Activated naive CD4-positive, alpha-beta T cell treated with anti-CD3 and anti-CD28 coated beads, Interleukin-2, amount 50 U/mL, for 72 hours (primary cell): ENCODE measurements at regions not wholly inside any gene's neighbourhood (a gene's known extent, or its start where the extent isn't known, plus 50 kb on each side); places are given as distances from the start of the nearest gene placed in this dataset.
A peak's percentile ranks its signal among the peaks of the same experiment; 100 is the strongest.
"Not testable (repeated sequence)": the region's sequence is repeated elsewhere in the genome, so short reads cannot be mapped to it uniquely, and the experiment has no call there.

ENCODE experiments used
- ATAC-seq, 2 donors: fragments of 150-1000 bp; cut with Tn5 transposase; 2 replicates each; pipeline ENCODE4 v1.10.0; 2021; ENCODE audit warnings: mild to moderate bottlenecking in 2 of 2, moderate library complexity in 2 of 2
- DNase-seq, 2 donors: peaks; one replicate each; pipeline ENCODE4 v3.0.0; 2021 to 2022; ENCODE audit warnings: low spot score in 2 of 2
- H3K27ac Mint-ChIP-seq, 2 donors: one replicate each; pipeline ENCODE4 v1.8.0; 2022; ENCODE audit warnings: mild to moderate bottlenecking in 2 of 2, mixed read lengths in 2 of 2
- H3K36me3 Mint-ChIP-seq, 2 donors: one replicate each; pipeline ENCODE4 v1.8.0; 2022; ENCODE audit warnings: mixed read lengths in 2 of 2
- H3K9me3 Mint-ChIP-seq, 2 donors: one replicate each; pipeline ENCODE4 v1.8.0; 2022; ENCODE audit warnings: mixed read lengths in 2 of 2

GRCh38 chr6:27830600-27831433 is 81.4 kb downstream of the OR2B2 start:
- not testable (repeated sequence) for H3K9me3 Mint-ChIP-seq
- peaks cover 0 to 10% of the 10 kb centered on the region in 2 donors for H3K36me3 Mint-ChIP-seq
- DNase-seq, result peak; percentile 57 to 62
- H3K27ac Mint-ChIP-seq, result peak overlapping the region; percentile 93 to 97
- peak; percentile 83 for ATAC-seq

- peak in 1 of 2 donors; percentile 3 for ATAC-seq
- H3K9me3 Mint-ChIP-seq, result no peaks in the 10 kb centered on the region
- no peak for DNase-seq
Measured at GRCh38 chr6:27830212-27830599, 82.0 kb downstream of the OR2B2 start.

DNA sequence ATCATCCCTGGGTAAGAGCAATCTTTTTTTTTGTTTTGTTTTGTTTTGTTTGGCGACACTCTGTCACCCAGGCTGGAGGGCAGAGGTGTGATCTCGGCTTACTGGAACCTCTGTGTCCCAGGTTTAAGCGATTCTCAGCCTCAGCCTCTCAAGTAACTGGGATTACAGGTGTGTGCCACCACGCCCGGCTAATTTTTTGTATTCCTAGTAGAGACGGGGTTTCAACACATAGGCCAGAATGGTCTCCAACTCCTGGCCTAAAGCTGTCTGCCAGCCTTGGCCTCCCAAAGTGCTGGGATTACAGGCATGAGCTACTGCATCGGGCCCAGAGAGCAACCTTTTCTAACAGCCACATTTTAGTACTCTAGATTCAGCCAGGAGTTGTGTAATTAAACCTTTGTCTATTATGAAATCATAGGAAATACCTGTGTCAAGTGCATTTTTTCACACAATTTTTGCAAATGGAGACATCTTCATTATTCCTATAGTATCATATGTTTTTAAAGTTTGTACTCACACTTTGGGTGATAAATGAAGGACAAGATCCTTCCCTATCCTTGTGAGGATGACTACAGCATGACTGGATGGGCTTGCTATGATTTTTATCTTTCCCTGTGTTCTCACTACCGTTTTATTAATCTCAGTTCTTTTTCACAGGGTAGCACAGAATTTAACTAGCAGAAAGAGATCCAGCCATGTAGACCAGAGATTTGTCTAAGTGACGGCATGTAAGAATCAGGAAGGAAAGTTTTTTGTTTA is 82.6 kb downstream of the OR2B2 start:
- no peak for ATAC-seq
- Mint-ChIP-seq H3K27ac (peak overlapping the region; percentile 93 to 97), H3K36me3 (peaks cover 0 to 21% of the 10 kb centered on the region in 2 donors), H3K9me3 (no peaks in the 10 kb centered on the region)
- DNase-seq, result no peak

More at GRCh38 chr6:27830212-27830599, 82.0 kb downstream of the OR2B2 start:
- H3K27ac Mint-ChIP-seq, result peak overlapping the region; percentile 93 to 97
- peaks cover 0 to 16% of the 10 kb centered on the region in 2 donors for H3K36me3 Mint-ChIP-seq

- not testable (repeated sequence) for DNase-seq, H3K9me3 Mint-ChIP-seq, H3K27ac Mint-ChIP-seq, ATAC-seq
- peaks cover 0 to 28% of the 10 kb centered on the region in 2 donors for H3K36me3 Mint-ChIP-seq
Measured at GRCh38 chr6:27827477-27827876, 84.7 kb downstream of the OR2B2 start.

DNA sequence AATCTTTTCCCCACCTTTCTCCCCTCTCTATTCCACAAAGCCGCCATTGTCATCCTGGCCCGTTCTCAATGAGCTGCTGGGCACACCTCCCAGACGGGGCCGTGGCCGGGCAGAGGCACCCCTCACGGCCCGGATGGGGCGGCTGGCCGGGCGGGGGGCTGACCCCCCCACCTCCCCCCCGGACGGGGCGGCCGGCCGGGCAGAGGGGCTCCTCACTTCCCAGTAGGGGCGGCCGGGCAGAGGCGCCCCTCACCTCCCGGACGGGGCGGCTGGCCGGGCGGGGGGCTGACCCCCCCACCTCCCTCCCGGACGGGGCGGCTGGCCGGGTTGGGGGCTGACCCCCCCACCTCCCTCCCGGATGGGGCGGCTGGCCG is 85.6 kb downstream of the OR2B2 start:
- DNase-seq, ATAC-seq, H3K9me3 Mint-ChIP-seq: not testable (repeated sequence)
- H3K36me3 Mint-ChIP-seq, result peaks cover 0 to 28% of the 10 kb centered on the region in 2 donors
- H3K27ac Mint-ChIP-seq, result peak overlapping the region in 1 of 2 donors; percentile 98

DNA sequence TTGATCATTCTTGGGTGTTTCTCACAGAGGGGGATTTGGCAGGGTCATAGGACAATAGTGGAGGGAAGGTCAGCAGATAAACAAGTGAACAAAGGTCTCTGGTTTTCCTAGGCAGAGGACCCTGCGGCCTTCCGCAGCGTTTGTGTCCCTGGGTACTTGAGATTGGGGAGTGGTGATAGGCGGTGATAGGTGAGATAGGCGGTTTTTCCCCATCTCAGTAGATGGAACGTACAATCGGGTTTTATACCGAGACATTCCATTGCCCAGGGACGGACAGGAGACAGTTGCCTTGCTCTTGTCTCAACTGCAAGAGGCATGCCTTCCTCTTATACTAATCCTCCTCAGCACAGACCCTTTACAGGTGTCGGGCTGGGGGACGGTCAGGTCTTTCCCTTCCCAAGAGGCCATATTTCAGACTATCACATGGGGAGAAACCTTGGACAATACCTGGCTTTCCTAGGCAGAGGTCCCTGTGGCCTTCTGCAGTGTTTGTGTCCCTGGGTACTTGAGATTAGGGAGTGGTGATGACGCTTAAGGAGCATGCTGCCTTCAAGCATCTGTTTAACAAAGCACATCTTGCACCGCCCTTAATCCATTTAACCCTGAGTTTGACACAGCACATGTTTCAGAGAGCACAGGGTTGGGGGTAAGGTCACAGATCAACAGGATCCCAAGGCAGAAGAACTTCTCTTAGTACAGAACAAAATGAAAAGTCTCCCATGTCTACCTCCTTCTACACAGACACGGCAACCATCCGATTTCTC is 86.2 kb downstream of the OR2B2 start:
- H3K27ac Mint-ChIP-seq, result peak overlapping the region; percentile 89 to 98
- ATAC-seq, H3K9me3 Mint-ChIP-seq, DNase-seq: not testable (repeated sequence)
- H3K36me3 Mint-ChIP-seq, result peaks cover 0 to 27% of the 10 kb centered on the region in 2 donors

DNA sequence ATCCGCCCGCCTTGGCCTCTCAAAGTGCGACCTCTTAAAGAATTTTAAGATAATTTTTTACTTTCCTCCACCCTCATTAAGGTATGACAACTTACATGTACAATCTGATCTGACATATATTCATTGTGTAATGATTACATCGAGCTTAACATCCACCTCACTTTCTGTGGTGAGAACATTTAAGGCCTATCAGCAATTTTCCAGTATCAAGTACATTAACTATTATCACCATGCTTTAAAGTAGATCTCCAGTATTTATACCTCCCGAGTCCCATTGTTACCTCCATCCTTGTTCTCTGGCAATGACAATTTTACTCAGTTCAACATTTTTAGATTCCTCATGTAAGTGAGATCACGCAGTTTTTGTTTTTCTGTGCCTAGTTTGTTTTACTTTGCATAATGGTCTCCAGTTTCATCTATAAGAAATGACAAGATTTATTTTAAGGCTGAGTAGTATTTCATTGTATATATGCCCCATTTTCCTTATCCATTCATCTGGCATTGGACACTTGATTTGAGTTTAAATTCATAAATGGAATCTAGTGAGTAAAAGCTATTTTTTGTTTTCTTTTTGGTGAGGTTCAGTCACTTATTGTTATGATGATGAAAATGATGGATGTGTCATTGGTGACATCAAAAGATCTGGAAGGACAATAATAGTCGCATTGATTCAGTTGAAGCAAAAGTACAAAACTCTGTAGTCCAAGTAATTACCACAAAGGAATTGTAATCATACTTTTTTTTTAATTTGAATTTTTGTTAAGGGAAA is 87.0 kb downstream of the OR2B2 start:
- no peaks in the 10 kb centered on the region for H3K9me3 Mint-ChIP-seq
- ATAC-seq (peak in 1 of 2 donors; percentile 9), DNase-seq (no peak)
- H3K36me3 Mint-ChIP-seq, result peaks cover 0 to 19% of the 10 kb centered on the region in 2 donors
- peak overlapping the region; percentile 98 to 99 for H3K27ac Mint-ChIP-seq

GRCh38 chr6:27824211-27825024 is 87.8 kb downstream of the OR2B2 start:
- DNase-seq, result peak; percentile 53 to 70
- peak; percentile 78 to 81 for ATAC-seq

GRCh38 chr6:27823714-27824210 is 88.4 kb downstream of the OR2B2 start:
- ATAC-seq, result peak; percentile 80 to 81
- H3K27ac Mint-ChIP-seq, result peak overlapping the region; percentile 98 to 99
- DNase-seq, result peak; percentile 84 to 89

More at GRCh38 chr6:27824211-27825024, 87.8 kb downstream of the OR2B2 start:
- not testable (repeated sequence) for H3K9me3 Mint-ChIP-seq
- Mint-ChIP-seq H3K36me3 (peaks cover 0 to 19% of the 10 kb centered on the region in 2 donors), H3K27ac (peak overlapping the region; percentile 98 to 99)

GRCh38 chr6:27816906-27817305 is 95.3 kb downstream of the OR2B2 start:
- peaks cover 4 to 6% of the 10 kb centered on the region in 2 donors for H3K36me3 Mint-ChIP-seq
- DNase-seq, result no peak
- ATAC-seq, result no peak
- no peaks in the 10 kb centered on the region for H3K9me3 Mint-ChIP-seq
- peak overlapping the region; percentile 26 to 76 for H3K27ac Mint-ChIP-seq

More at GRCh38 chr6:27823714-27824210, 88.4 kb downstream of the OR2B2 start:
- H3K36me3 Mint-ChIP-seq, result peaks cover 0 to 19% of the 10 kb centered on the region in 2 donors
- H3K9me3 Mint-ChIP-seq, result not testable (repeated sequence)

DNA sequence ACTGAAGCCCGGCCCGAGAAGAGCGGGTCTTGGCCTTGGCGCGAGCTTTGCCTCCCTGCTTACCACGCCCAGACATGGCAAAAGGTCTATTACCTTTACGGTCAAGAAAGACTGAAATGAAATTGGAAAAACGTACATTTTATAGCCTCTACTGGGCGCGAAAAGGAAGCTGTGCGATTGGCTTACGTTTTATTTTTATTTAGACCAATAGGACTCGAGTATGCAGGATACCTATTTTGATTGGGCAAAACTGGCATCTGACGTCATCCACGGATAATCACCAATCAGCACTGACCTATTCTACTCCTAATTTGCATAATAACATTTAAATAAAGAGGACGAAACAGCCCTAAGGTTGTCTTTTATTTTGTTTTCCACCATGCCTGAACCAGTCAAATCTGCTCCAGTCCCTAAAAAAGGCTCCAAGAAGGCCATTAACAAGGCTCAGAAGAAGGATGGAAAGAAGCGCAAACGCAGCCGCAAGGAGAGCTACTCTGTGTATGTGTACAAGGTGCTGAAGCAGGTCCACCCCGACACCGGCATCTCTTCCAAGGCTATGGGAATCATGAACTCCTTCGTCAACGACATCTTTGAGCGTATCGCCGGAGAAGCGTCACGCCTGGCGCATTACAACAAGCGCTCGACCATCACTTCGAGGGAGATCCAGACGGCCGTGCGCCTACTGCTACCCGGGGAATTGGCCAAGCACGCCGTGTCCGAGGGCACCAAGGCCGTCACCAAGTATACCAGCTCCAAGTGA is 97.4 kb downstream of the OR2B2 start:
- Mint-ChIP-seq H3K9me3 (no peaks in the 10 kb centered on the region), H3K36me3 (peaks cover 17 to 21% of the 10 kb centered on the region in 2 donors), H3K27ac (peak overlapping the region; percentile 98 to 100)
- DNase-seq (peak; percentile 71 to 74), ATAC-seq (peak; percentile 67 to 77)

DNA sequence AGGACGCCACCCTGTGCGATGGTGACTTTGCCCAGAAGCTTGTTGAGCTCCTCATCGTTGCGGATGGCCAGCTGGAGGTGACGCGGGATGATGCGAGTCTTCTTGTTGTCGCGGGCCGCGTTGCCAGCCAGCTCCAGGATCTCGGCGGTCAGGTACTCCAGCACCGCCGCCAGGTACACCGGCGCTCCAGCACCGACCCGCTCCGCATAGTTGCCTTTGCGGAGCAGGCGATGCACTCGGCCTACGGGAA is 97.9 kb downstream of the OR2B2 start:
- Mint-ChIP-seq H3K36me3 (peaks cover 18 to 21% of the 10 kb centered on the region in 2 donors), H3K27ac (peak overlapping the region; percentile 98 to 100)
- H3K9me3 Mint-ChIP-seq, DNase-seq: not testable (repeated sequence)
- peak in 1 of 2 donors; percentile 27 for ATAC-seq

DNA sequence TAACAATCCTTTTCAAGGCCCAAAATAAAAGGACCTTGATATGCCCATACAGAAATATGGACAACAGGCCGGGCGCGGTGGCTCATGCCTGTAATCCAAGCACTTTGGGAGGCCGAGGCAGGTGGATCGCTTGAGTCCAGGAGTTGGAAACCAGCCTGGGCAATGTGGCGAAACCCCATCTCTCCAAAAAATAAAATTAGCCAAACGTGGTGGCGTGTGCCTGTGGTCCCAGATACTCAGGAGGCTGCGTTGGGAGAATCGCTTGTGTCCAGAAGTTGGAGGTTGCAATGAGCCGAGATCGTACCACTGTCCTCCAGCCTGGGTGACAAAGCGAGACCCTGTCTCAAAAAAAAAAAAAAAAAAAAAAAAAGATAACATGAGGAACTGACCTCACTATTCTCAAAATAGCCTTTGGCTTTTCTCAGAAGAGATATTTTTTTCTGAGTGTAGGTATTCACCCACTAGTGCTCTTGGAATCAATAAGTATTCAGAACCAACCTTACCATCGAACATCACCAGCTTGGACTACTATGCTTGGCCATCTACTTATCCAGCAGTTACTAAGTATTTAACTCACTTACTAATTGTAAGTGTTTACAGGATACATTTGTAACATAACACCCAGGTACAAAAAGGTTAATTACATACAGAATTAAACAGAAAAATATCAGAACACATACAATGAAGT is 99.2 kb downstream of the OR2B2 start:
- Mint-ChIP-seq H3K9me3 (no peaks in the 10 kb centered on the region), H3K36me3 (peaks cover 18 to 21% of the 10 kb centered on the region in 2 donors), H3K27ac (peak overlapping the region; percentile 98 to 100)
- no peak for DNase-seq
- no peak for ATAC-seq
